ELR (cell line): ENCODE measurements at regions not wholly inside any gene's neighbourhood (a gene's known extent, or its start where the extent isn't known, plus 50 kb on each side); places are given as distances from the start of the nearest gene placed in this dataset.

ENCODE experiments used
- DNase-seq: peaks from one replicate; pipeline ENCODE4 v3.0.0-alpha.2; 2015; ENCODE audit warnings: low read depth

DNA sequence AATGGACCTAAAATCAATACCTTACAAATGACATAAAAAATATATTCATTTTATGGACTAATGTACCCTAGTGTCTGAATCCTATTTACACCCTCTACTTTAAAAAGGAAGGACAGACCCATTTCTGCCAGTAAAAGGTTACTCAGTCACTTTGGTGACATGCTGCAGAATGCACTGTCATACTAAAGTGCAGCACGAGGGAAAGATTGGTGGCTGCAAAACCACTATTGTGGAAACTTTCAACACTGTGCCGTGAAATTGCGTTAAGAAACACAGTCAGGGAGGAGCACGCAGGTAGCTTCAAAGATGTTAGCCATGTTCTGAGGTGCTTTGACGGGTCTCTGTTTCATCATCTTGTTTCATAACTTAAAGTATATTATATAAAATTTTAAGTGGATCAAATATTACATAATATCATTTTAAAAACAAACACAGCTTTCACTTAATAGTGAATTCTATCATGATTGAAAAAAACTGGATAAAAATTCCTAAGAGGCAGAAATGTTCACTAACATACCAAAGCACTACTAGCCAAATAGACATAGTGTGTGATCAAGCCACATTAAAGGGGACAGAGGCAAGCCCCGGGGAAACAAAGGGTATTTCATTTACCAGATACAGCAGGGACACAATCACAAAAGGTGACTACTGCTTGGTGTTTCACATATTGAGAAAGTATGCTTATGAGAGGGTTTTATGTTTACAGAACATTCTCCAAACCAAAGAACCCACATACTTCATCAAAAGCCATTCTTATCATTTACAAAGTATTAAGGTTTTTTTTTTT is 330.8 kb upstream of the SOX5 start:
- DNase-seq = no peak

DNA sequence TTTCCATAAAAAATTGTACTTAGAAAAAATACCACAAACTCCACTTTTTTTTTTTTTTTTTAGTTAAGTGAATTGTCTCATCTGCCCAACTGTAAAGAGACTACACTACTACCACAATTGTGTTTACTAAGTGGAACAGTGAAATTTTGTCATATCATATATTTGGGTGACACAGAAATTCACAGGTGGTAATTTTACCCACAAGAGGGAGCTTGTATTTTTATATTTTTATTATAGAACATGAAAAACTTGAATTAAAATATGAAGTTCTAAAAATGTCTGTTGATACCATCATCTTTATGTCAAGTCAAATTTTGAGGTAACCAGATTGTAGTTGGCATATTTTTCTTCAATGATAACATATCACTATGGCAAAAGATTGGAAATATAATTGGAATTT is 329.4 kb upstream of the SOX5 start:
- no peak for DNase-seq

DNA sequence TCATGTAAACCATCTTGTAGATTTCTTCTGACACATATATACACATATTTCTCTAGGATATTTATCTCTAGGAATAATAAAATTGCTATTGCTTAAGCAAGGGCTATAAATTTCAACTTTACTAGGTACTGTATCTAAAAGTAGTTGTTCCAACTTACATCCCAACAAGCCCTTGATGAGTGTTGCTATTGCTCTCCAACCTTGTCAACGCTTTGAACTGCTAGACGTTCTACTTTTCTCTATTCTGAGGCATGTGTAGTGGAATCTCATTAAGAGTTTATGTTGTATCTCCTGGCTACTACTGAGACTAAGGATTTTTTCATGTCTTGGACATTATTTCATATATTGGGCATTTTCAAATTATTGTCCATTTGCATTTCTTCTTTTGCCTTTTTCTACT is 321.5 kb upstream of the SOX5 start:
- no peak for DNase-seq

DNA sequence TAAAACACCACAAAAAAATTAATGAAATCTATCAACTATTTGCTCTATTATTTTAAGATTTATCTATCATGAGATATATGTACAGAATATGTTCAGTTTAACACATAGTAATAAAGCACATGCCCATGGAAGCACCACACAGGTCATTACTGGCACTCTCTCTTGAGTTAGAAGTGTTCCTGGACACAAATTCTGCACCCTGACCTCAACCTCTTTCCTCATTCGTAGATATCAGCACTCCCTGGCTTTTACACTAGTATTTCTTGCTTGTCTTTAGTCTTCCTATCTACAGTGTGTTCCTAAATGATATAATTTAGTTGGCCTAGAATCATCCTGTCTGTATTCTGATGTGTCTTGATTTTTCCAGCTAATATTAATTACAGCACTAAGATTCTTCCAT is 321.0 kb upstream of the SOX5 start:
- no peak for DNase-seq

DNA sequence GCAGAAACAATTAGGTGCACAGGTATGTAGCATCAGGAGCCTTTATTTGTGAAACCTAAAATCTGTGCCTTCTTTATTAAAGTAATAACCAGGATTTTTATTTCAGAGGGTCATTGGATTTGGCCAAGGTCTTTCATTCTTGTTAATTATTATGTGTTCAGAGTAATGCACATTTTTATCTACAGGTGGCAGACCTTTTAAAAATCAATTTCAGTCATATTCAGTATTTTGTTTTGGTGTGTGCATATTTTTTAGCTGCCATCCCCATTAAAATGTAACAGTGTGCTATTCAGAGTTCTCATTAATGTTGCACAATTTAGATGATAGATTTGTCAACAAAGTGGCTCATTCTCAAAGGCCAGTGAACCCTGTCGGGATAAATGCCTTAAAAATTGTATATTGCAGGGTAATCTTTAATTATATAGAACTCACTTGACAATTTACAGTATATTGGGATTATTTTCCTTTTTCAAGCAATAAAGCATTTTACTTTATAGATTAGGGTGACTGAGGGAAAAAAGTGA is 319.3 kb upstream of the SOX5 start:
- DNase-seq = no peak

DNA sequence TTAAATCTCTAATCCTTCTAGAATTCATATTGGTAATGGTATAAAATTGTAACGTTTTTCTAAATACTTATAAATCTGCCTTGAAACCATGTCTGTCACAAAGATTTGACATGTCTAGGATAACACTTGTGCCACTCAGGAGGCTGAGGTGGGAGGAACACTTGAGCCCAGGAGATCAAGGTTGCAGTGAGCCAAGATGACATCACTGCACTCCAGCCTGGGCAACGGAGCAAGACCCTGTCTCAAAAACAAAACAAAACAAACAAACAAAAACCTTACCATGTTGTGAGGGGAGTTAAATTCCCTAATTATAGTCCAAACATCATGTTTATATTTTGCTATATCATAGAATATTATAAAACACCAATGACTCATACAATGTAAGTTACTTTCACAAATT is 317.5 kb upstream of the SOX5 start:
- no peak for DNase-seq

DNA sequence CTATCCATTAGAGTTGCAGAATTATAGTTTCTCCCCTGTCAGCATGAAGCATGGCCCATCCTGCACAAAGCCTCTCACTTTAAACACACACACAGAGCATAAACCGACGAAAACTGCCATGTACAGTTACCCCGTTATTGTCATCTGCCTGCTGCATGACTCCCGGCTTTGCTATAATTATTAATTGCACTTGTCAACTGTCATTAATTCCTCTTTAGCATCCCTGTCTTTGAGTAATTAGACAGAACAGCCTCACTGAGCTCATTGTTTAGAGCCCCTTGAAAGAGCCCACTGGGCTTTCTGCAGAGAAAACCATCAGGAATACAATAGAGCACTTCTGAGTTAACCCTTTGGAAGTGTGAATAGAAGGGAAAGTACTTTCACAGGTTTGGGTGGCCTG is 307.2 kb upstream of the SOX5 start:
- no peak for DNase-seq

DNA sequence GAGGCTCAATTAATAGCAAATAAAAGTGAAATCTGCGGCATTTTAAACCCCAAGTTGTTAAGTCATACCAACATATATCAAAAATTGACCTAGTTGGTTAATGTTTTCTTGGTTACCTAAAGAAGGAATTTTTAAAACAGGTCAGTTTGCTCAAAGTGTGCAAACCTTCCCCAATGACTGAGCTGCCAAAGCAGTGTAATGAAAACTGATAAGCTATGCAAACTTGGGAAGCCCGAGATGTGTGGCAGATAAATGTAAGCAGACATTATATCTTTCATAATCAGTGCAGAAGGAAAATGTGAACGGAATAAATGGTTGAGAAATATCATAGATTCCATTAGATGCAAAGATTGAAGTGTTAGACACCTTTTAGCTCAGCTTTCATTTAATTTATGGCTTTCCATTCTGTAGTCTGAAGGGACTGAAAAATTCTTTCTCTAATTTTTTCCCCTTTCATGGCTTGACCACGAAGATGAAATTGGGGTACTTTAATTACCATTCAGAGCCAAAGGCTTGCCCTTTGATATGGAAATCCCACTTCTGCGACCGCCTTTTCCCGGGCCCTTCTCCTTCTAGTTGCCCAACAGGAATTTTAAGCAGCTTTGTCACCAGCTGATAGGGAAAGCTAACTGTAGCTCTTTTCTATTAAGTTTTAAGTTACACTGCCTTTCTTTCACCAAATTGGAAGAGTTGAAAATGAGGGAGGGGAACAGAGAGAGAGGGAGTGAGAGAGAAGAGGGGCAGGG is 306.6 kb upstream of the SOX5 start:
- DNase-seq = no peak

DNA sequence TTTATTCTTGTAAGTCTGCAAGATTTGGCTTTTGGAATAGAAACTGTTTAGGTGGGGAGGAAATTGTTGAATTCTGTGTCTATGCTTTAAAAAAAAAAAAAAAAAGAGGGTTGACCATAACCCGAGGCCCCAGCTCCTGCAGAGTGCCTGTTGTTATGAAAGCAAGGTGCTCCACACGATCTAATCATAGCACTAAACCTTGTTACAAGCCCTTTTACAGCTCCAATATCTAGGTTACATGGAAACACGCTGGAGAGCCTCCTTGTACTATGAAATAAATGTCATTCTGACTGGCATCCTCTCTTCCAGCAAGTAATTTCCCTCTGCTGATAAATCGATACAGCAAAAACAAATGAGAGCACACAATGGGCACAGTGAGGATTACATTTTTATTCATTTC is 303.1 kb upstream of the SOX5 start:
- no peak for DNase-seq

DNA sequence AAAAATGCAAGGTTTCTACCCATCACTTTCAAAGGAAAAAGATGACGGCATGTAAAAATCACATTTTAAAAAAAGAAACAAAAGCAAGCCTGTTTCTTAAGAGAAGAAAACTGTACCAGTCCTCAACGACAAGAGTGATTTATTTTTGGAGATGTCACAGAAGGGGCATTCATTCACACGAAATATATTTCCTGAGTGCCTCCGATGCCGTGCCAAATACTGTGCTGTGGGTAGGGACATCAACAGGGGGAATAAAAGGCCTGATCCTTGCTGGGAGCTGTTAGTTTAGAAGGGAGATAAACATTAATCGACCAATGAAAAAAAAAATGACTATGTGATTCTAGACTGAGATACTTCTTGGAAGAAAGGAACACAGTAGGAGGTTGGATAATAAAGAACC is 297.5 kb upstream of the SOX5 start:
- no peak for DNase-seq

DNA sequence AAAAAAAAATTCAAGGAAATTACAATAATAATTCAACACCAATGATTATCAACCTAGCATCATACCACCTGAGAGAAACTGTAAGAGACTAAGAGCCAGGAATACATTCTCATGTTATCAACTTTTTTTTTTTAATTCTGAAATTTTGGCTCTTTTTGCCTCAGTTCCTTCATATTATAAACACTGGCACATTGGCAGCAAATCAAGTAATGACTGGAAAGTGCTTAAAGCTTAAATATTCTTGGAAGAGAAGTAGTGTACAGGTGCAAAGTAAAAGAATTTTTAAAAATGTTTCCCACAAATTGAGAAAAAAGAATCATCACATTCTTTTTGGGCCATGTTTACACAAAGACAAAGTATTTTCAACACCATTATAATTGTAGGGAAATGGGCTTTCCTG is 296.9 kb upstream of the SOX5 start:
- no peak for DNase-seq

DNA sequence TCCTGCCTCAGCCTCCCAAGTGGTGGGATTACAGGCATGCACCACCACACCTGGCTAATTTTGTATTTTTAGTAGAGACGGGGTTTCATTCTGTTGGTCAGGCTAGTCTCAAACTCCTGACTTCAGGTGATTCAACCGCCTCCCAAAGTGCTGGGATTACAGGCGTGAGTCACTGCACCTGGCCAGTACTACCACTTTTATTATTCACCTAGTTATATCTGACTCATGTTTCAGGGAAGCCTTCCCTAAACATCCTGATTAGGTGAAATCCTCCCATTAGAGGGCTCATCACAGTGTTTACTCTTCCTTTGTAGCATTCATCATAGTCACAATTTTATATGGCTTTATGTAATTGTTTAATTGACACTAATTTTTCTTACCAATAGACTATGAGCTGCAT is 295.3 kb upstream of the SOX5 start:
- no peak for DNase-seq

DNA sequence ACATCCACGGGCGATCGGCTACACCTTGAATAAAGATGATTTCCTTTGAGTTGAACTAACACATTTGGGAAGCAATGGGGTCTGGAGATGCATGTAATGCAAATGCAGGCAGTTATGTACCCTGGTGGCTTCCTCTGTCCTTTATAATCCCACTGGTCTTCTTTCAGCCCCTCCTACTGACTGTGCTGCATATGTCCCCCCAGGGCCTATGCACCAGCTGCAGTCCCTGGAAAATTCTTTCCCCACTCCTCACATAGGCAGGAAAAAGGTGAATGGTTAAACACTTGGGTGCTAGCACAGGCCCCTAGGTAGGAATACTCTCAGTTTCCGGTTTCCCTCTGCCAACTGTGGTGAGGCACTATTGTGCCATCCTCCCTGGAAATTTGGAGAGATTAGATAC is 294.8 kb upstream of the SOX5 start:
- no peak for DNase-seq

DNA sequence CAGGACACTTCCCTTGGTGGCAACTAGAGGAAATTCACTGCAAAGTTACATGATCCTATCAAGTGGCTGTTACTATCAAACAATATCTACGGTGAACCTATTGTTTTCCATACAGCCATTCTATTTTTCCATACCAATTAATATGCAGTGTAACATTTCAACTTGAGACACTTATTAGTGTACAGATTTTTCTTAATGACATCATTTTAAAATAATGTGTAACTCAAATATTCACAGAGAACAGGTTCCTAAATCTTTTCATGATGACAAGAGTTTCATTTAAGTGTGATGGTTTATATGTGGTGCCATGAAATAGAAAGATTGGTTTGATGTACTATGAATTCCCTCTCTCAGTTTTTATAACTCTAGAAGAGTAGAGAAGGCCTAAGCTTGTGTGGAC is 291.2 kb upstream of the SOX5 start:
- no peak for DNase-seq

DNA sequence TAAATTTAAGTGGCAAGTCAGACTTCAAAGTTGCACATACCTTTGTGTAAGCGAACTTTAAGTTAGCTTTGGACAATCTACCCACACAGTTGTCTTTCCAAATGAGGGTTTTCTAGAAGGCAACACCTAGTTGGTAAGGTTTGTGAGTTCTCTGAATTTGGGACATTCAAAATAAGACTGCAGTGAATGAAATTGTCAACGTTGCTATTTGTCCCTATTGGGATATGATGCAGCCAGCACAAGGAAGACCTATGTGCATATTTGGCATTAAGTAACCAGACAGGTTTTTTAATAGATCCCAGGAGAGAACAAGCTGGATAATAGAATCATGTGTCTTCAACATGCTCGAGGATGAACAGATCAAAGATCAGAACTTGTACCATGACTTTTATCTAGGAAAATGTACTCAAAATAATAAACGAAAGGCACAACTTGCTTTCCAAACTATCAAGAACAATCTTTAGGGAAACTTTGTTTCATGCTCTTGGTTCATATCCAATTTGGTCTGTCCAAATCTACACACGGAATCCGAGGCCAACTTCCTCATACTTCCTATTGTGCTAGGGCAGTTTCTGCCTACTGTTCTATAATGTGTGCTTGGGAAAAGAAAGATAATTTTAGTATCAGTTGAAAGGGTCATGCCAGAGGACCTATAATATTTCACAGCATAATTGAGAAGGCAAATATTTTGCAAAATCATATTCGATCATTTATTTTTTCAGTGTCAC is 284.2 kb upstream of the SOX5 start:
- DNase-seq = no peak

DNA sequence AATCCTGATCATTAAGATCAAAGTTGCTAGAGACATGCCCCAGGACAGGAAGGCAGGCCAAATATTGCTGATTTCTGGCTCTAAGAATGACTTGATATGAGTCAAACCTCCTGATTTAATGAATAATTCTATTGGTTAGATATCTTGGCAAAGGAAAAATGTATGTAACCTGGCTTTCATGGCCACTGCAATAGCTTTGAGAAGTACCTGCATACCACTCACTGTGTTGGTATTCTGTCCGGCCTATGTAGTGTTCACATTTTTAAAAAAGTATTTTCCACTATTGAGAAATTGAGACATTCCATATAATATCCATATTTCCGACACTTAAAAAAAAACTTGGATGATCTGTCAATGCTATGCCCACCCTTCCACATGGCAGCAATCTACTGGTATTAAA is 283.1 kb upstream of the SOX5 start:
- peak; percentile 15 for DNase-seq

DNA sequence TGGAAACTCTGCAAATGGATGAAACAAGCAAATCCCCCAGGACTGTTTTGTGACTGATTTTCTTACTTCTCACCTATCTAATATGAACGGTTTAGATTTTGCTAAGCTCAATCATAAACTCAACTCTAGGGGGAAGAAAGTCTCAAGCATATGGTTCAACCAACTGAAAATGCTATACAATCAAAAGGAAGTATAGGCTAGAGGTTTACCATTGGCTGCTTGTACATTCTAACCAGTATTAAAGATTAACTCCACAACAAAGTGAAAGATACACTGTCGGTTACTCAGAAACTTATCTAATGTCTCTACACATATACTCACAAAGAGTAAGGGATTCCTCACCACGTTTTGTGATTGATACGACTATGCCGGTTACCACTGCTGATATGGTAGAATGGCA is 281.8 kb upstream of the SOX5 start:
- no peak for DNase-seq

DNA sequence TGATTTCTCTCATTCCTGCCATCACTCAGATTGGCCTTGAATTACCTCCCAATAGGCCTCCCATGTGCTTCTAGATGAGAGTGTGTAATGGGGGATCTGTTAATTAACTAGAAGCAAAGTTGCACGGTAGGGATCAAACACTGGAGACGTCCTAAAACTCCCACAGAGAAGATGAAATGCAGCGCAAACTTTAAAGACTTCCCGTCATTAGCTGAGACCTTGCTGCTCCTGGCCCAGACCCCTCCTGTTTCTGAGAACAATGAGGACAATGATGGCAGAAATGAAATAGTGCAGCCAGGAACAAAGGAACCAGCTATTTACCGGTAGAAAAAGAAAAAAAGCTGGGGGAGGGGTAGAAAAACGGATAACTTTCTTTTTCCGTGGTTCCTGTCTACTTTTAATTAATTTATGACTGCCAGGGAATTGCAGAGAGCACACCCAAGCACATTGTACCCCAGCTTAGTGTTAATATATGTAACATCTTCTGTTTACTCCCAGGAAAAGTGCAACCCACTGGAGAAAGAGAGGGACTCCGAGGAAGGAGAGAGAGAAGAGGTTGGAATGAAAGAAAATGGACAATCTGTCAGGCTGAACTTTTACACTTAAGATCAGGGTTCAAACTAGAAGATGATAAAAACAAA is 280.7 kb upstream of the SOX5 start:
- DNase-seq = no peak

DNA sequence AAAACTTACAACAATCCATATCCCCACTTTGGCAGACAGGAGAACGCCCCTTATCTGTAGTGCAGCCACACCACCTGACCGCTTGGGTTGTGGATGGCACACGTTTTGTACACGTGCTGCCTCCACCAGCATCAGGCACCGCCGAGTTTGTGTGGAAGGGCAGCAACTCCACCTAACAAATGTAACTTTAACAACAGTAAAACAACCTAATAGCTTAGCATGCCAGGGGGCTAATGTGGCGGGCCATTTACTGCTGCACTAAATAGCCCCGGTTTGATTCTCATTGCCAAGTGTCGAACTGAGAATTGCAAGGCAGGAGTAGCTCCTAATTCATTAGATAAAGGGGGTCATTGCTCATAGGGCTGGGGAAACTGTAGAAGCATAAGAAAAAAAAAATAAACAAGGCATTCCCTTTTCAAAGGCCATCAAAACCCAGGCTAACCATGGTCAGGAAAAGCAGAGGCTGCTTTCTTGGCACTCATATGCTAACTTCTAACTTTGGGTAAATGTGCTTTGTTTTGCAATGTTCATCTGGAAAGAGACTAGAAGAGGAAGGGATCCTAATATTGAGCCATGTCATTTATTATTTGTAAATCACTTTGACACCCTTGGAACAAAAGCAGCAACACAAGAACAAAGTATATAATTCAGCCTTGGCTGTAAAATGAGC is 279.7 kb upstream of the SOX5 start:
- no peak for DNase-seq

DNA sequence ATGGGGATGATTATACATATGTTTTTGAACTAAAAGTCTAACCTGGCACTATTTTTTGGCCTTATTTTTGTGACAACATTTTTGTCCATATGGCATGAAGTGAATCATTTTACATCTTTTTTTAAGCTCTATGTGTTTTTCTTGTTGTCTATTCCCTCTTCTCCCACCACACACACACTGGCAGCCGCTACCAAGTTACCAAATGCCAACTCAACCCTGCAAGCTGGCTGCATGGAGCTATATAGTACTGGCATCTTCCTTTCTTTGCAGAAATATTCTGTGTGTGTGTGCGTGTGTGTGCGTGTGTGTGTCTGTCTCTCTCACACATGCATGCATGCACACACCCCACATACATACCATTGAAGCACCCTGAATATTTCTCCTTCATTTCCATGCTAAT is 278.9 kb upstream of the SOX5 start:
- DNase-seq = no peak

DNA sequence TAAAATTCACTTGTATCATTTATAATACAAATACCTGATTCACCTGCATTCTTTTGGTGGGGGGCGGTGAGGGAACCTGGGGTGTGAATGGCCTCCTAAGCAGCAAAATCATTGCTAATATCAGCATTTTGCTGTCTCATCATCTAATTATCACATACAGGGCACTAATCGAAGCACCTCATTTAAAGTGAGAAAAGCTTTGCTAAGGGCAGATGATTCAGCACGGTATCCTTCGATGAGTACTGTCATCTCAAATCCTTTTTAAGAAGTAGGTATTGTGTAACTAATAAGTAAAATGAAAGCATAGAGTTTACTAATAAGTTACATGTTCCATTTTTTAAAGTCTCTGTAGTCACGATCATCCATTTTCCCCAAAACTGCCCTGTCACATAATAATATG is 278.1 kb upstream of the SOX5 start:
- DNase-seq = no peak
